G401.6 (cell line): ENCODE measurements at regions not wholly inside any gene's neighbourhood (a gene's known extent, or its start where the extent isn't known, plus 50 kb on each side); places are given as distances from the start of the nearest gene placed in this dataset.

Experiments
- FAIRE-seq: peaks from 2 replicates; lab custom pipeline; 2012; peaks lifted over from hg19 to GRCh38; lab: Jason Lieb, UNC

GRCh38 chr4:186889876-186890643 is 166.4 kb upstream of the FAT1 start:
- FAIRE-seq = no peak

- FAIRE-seq = no peak
Observed at GRCh38 chr4:186891859-186892486, 168.3 kb upstream of the FAT1 start.

- no peak for FAIRE-seq
Observed at GRCh38 chr4:186898367-186898766, 174.7 kb upstream of the FAT1 start.

GRCh38 chr4:186900232-186900900 is 176.7 kb upstream of the FAT1 start:
- no peak for FAIRE-seq

- FAIRE-seq = no peak
Observed at GRCh38 chr4:186900984-186901383, 177.3 kb upstream of the FAT1 start.

- no peak for FAIRE-seq
Observed at GRCh38 chr4:186901850-186902249, 178.2 kb upstream of the FAT1 start.

GRCh38 chr4:186902361-186902760 is 178.7 kb upstream of the FAT1 start:
- FAIRE-seq = no peak

- FAIRE-seq = no peak
Observed at GRCh38 chr4:186904101-186904500, 180.4 kb upstream of the FAT1 start.

GRCh38 chr4:186906722-186907121 is 183.1 kb upstream of the FAT1 start:
- FAIRE-seq = no peak

GRCh38 chr4:186910385-186910784 is 186.7 kb upstream of the FAT1 start:
- FAIRE-seq = no peak

- no peak for FAIRE-seq
Observed at GRCh38 chr4:186912606-186913005, 188.9 kb upstream of the FAT1 start.

GRCh38 chr4:186915816-186916215 is 192.2 kb upstream of the FAT1 start:
- FAIRE-seq = no peak

- no peak for FAIRE-seq
Observed at GRCh38 chr4:186917136-186917535, 193.5 kb upstream of the FAT1 start.

- no peak for FAIRE-seq
Observed at GRCh38 chr4:186918466-186918865, 194.8 kb upstream of the FAT1 start.

- no peak for FAIRE-seq
Observed at GRCh38 chr4:186919340-186919739, 195.7 kb upstream of the FAT1 start.

- FAIRE-seq = no peak
Observed at GRCh38 chr4:186920483-186920882, 196.8 kb upstream of the FAT1 start.

- FAIRE-seq = no peak
Observed at GRCh38 chr4:186920992-186921391, 197.3 kb upstream of the FAT1 start.

GRCh38 chr4:186924723-186925122 is 201.1 kb upstream of the FAT1 start:
- FAIRE-seq = no peak

GRCh38 chr4:186927624-186928023 is 204.0 kb upstream of the FAT1 start:
- no peak for FAIRE-seq

GRCh38 chr4:186930024-186930423 is 206.4 kb upstream of the FAT1 start:
- FAIRE-seq = no peak

GRCh38 chr4:186931519-186931918 is 207.9 kb upstream of the FAT1 start:
- FAIRE-seq = no peak

GRCh38 chr4:186932196-186932595 is 208.5 kb upstream of the FAT1 start:
- FAIRE-seq = no peak

- FAIRE-seq = no peak
Observed at GRCh38 chr4:186932631-186933187, 209.1 kb upstream of the FAT1 start.
